Central memory CD4-positive, alpha-beta T cell (primary cell): ENCODE measurements at regions not wholly inside any gene's neighbourhood (a gene's known extent, or its start where the extent isn't known, plus 50 kb on each side); places are given as distances from the start of the nearest gene placed in this dataset.
"Not testable (repeated sequence)": the region's sequence is repeated elsewhere in the genome, so short reads cannot be mapped to it uniquely, and the experiment has no call there.

Experiments used
- DNase-seq: peaks from one replicate; pipeline ENCODE4 v3.0.0; 2022

DNA sequence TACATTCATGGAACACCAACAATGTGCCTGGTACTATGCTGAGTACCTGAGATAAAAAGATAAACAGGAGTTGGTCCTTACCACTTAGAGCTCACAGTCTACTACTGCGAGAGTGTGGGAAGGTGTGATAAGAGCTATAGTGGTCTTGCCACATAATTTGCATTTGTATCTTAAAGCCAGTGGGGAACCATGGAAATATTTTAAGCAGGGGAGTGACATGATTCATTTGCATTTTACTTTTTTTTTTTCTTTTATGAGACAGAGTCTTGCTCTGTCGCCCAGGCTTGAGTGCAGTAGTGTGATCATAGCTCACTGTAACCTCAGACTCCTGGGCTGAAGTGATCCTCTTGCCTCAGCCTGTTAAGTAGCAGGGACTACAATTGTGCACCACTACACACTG is 53.6 kb downstream of the SRGAP2 start:
- DNase-seq, result not testable (repeated sequence)

DNA sequence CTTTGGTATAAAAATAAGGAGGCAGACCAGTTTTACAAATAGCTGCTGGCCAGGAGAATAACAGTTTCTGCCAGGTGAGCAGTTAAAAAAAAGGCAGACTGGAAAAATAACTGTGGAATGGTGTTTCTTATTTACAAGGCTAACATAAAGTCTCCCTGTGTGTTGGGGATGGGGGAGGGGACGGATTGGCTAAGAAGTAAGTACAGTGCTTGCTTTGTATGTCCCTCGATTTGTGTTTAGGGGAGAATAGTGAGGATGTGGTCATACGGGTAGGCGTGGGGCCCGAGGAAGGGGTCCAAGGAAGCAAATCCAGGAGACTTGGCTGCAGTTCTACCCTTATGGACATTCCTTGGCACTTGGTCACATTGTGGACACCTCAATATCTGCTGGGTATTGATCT is 58.1 kb downstream of the SRGAP2 start:
- DNase-seq, result not testable (repeated sequence)

DNA sequence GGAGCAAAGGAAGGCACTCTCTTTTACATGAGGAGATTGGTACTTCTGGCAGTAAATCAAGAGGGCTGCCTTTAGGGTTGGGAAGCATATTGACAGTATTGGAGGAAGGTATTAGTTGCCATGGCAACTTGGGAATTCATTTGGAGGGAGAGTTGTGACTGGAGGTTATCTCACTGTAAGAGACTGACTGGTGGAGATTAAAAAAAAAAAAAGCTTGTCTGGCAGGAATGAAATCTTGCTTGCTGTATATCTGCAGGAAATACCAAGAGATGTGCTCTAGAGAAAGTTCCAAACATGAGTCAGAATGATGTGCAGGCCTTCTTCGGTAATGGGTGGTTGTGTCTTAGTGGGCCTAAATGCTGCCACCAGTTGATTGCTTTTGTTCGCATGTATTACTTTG is 59.1 kb downstream of the SRGAP2 start:
- not testable (repeated sequence) for DNase-seq

DNA sequence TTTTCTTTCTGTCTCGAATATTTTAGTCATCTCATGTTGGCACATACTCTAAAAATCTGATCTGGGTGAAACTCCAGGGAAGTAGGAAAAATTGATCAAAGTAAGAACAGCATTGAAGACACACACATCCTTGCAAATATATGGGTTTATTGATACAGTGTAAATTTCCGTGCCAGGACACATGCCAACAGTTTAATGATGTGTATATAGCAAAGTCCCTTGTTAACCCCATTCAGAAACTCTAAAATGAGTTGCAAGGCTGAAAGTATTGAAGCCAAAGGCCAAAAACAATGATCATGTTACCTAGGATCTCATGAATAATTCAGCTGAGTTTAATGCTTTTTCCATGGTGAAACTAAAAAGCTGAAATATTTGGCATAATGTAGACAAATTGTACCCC is 61.6 kb downstream of the SRGAP2 start:
- DNase-seq, result not testable (repeated sequence)

DNA sequence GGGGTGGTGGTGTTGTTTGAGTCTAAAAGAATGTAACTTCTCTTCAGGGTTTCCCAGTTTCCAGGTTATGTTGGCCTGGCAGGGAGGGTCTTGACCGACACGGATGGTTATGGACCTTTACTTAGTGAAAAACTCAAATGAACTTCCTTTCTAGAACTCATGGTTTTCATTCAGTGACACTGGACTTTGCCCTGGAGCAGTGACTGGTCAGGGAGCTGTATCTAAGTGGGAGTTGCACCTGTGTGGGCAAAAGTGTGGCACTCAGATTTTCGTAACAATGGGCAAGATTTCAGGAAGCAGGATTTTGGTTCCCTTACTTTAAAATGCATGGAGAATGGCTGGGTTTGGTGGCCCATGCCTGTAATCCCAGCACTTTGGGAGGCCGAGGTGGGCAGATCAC is 67.8 kb downstream of the SRGAP2 start:
- DNase-seq, result not testable (repeated sequence)

DNA sequence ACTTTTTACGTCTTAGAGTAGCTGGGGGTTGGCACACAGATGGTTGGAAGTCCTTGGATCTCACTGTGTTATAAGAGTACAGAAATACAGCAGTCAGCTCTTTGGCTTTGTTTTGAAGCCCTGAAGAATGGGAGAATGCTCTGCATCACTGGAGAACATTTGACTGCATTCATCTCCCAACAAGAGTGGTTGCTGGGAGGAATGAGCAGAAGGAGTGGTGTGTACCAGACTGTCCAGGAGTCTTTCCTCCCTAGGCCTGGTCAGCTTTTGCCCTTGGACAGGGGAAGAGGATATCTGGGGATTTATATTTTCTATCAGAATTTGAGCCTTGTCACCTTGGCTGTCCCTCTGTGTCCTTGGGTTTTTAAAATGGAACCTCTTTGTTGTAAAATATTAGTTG is 69.8 kb downstream of the SRGAP2 start:
- not testable (repeated sequence) for DNase-seq

DNA sequence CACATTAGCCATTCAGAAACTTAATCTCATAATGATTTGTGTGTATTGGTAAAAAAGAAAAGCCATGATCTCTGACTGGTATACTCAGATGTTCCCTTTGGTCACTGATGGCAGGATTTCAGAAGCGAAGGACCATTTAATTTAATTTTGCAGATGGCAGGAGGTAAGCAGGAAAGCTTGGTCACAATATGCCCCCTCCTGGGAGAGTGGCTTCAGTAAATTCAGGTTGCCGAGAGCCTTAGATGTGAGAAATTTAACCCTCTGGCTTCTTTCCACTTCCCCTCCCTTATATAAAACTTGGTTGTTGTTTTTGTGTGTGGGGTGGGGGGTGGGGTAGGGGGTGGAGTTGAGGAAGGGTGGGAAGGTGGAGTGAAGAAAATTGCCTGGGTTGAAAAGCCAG is 72.8 kb downstream of the SRGAP2 start:
- not testable (repeated sequence) for DNase-seq

DNA sequence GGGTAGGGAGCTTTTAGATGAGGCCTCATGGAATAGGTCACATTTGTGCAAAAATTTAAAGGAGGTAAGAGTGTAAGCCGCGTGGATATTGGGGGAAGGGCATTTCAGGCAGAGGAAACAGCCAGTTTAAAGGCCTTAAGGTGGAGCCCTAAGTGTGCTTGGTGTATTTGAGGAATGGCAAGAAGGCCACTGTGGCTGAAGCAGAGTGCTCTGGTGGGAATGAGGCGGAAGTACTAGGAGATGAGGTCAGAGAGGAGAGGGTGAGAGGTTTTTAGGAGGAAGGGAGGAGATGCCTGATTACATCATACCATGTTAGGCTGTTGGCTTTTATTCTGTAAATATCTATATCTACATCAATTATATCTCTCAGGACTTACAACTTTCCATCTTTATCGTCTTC is 75.3 kb downstream of the SRGAP2 start:
- DNase-seq, result not testable (repeated sequence)

DNA sequence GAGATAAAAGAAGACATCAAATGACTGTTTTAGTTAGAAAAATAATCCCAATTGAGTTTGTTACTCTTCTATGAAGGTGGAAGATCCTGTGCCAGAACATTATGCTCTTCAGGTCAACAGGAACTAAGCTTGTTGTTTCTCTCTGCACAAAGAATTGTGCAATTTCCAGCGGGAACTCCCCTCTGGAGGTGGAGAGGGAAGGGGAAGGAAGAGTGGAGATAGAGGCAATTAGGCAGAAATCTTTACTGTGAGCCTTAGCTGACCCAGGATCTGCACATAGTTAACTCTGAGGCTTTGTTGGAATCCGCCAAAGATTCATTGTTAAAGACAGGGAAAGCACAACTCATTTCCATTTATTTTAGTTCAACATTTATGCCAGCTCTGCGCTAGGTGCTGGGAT is 77.3 kb downstream of the SRGAP2 start:
- not testable (repeated sequence) for DNase-seq

DNA sequence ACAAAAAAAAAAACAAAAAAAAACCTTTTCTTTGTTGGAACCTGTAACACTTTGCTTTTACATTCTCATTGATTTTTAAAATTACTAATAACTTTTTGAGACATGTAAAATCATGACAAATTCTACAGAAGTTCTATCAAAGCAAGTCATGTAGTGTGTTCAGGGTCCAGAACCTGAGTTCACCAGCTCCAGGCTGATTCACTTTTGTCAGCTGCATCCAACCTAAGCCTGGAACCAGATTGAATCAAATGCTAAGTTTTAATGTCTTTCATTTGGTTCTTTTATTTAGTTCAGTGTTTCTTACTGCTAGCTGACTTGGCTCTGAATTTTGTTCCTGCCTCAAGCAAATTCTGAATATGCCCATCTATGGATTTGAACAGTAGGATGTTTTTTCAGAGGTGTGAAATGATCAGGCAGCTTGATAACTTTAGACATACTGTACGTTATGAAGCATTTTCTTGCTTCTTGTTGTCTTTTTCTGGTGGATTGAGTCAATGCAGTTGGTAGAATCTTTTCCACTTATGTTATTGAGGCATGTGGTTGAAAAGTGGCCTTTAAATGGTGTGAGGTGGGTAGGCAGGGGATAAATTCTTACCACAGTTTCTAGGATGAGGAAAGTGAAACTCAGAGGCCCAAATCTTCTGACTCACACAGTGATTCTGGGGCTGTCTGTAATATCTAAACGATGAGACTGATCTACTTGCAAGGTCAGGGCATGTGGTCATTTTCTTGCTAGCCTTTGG is 78.7 kb downstream of the SRGAP2 start:
- DNase-seq, result not testable (repeated sequence)

DNA sequence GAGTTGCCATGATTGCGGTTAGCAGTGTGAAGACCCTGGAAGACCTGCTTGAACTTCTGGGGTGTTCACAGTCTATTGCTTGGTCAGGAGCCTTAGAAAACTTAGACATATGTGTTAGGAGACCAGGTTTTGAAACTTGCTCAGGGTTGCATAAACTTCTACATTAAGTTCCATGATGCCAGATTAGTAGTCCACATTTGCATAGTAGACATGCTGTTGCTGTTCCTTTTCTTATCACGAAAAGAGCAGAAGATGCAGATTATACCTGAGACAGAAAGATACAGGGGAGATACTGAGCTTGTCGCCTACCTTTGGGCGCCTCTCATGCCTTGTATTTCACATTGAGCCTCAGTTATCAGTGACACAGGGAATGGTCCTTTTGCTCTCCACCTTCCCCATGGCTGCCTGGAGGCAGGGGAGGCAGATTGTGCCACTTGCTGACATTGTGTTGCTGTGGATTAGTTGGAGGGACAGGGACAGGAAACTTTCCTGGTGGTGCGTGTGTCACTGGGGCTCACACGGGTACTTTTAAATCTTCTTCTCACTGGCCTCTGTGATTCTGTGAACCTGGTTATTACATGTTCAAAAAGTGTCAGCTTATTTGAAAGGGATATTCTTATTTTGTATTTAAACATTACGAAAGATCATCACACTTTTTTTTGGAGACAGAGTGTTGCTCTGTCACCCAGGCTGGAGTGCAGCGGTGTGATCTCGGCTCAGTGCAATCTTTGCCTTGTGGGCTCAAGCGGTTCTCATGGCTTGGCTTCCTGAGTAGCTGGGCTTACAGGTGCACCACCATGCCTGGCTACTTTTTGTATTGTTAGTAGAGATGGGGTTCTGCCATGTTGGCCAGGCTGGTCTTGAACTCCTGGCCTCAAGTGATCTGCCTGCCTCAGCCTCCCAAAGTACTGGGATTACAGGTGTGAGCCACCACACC is 82.0 kb downstream of the SRGAP2 start:
- not testable (repeated sequence) for DNase-seq

DNA sequence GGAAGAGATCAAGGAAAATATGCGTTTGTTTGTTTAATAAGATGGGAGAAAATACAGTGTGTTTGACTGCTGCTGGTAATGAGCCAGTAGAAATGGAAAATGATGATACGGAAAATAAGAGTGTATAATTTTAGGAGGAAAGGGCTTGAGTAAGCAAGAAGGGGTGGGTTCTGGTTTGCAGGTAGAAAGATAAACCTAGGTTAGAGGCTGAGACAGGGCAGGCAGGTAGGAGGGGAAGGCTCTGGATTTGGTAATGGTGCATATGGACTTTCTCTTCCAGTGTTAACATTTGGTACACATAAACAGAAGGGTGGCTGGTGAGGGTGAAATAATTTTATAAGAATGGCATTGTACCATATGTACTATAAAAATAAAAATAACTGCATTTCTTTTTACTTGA is 84.4 kb downstream of the SRGAP2 start:
- DNase-seq, result not testable (repeated sequence)

DNA sequence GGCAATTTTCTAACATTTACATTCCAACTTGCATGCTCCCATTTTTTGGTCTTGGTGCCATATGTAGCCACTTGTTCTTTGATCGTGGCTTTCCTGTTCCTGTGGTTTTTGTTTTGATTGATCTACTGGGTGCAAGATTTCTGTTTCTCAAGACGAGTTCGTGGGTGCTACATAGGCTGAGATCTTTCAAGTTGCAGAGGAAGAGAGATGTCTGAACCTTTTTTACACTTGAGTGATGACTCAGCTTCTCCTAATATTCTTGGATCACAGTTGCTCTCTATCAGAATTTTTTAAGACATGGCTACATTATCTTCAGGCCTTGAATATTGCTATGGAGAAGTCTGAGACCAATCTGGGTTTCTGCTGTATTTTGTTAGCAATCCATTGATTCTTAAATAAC is 85.1 kb downstream of the SRGAP2 start:
- not testable (repeated sequence) for DNase-seq

DNA sequence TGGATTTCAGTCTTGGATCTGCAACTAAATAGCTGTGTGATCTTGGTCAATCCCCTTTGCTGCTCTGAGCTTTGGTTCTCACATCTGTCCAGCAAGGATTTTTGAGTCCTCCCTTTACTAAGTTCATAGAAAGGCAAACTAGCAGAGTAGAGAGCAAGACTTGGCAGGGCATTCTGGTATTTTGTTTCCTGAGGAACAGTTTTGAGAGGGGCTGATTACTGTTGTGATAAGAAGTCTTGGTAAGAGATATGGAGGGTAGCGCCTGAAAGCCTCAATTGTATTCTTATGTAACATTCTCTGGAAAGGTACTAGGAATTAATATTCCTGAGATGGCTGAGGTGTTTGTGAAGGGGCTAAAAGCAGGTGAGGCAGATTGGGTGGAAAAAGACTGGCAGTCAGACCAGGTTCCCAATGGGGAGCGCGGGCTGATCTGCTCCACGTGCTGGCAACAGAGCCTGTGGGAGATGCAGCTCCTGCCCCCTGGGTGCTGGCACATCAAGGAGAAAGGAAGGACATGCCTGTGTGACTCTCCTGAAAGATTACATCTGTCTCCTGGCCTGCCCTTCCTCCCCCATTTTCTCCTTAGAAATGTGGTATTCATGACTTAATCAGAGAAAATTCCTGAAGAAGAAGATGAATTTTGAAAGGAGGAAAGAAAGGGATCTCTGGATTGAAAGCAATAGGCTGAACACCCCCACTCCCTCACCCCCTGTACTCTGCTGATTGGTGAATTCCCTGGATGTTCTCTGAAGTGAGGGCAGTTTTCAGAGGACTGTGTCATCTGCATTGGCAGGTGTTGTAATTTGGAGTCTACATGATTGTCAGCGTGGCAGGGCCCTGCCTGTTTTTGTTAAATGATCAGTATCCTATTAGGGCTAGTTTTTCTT is 94.0 kb downstream of the SRGAP2 start:
- not testable (repeated sequence) for DNase-seq

DNA sequence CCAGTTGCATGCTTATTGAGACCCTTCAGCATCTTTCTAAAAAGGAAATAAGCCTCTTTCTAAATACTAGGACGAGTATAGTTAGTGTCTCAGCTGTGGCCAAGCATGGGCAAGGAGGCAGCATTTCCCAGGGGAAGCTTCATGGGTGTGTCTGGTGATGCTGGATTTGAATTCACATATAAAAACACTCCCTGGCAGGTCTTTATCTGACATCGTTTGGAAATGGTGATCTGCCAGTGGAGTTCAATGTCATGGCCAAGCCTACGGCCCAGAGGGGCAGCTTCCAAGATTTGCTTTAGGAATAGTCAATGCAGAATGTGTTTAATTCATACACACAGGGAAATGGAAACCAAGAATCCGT is 94.7 kb downstream of the SRGAP2 start:
- DNase-seq, result not testable (repeated sequence)

DNA sequence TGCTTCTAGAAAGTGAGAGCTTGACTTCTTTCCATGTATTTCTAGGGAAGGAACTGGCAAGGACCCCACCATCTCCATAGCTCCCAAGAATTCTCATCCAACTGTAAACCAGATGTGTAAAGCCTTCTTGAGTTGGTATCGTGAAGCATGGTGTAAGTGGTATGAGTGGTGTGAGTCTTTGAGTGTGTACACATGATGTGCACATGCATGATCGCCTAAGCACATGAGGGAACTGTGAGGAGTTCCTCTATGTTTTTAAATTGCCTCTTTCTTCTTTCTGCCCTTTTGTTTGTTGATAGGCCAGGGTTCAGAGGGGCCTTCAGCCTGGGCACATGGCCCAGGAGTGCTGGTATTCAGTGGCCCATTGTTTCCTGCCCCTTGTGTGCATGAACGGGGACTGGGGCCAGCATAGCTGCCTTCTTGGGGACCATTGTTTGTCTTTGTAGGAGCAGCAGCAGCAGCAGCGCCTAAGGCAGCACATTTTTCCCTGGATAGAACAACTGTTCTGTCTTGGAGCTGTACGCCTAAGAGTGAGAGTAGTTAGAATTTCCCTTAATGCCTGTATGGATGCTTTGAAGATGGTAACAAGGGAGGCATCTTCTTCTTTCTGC is 95.9 kb downstream of the SRGAP2 start:
- DNase-seq, result not testable (repeated sequence)

DNA sequence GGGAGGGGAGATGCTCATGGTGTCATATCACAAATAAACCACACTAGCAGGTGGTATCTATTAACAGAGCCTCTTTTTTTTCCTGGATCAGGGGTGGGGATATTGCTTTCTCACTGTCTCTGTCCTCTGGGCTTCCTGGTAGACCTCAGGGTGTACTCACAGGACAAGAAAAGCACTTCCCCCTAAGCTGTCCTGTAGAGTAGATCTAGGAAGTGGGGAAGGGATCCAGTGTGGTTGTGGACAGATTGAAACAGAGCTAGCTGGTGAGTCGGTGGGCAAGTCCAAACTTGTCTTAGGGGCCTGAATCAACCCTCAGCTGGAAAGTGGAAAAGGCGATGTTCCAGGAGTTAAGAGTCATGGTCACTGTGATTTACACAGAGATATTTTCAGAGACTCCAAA is 96.6 kb downstream of the SRGAP2 start:
- not testable (repeated sequence) for DNase-seq

DNA sequence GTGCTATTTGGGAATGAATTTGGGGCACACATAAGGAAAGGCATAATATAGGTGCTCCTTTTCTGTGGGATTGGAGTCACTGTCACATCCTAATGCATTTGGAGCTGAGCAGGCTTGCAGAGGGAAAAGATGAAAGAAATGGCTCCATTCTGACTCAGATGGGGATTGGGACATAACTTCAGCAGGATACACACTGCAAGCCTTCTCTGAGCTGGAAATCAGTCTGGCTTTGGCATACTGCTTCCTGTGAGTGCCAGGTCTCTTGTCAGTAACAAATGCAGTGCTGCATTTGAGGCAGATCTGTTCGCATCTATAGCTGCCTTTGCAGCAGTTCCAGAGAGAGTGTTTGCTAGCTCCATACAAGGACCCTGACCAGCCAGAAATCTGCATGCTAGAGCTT is 98.7 kb downstream of the SRGAP2 start:
- DNase-seq, result not testable (repeated sequence)

DNA sequence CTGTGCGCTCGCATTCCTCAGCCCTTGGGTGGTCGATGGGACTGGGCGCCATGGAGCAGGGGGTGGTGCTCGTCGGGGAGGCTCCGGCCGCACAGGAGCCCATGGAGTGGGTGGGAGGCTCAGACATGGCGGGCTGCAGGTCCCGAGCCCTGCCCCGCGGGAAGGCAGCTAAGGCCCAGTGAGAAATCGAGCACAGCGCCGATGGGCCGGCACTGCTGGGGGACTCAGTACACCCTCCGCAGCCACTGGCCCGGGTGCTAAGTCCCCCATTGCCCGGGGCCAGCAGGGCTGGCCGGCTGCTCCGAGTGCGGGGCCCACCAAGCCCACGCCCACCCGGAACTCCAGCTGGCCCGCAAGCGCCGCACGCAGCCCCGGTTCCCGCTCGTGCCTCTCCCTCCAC is 104.1 kb downstream of the SRGAP2 start:
- not testable (repeated sequence) for DNase-seq

DNA sequence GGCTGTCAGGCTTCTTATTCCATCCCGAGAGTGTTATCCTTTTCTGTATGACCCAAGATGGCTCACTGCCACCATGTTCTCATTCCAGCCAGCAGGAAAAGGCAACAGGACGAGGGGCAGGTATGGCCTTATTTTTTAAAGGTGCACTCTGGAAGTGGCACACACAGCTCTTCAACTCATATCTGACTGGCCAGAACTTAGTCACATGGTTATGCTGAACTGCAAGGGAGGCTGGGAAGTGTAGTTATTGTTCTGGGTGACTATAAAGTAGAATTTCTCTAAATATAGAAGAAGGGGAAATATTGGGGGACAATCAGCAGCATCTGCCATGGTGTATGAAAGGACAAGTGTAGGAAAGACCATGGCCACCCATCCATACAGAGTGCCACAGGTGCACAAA is 107.6 kb downstream of the SRGAP2 start:
- not testable (repeated sequence) for DNase-seq

DNA sequence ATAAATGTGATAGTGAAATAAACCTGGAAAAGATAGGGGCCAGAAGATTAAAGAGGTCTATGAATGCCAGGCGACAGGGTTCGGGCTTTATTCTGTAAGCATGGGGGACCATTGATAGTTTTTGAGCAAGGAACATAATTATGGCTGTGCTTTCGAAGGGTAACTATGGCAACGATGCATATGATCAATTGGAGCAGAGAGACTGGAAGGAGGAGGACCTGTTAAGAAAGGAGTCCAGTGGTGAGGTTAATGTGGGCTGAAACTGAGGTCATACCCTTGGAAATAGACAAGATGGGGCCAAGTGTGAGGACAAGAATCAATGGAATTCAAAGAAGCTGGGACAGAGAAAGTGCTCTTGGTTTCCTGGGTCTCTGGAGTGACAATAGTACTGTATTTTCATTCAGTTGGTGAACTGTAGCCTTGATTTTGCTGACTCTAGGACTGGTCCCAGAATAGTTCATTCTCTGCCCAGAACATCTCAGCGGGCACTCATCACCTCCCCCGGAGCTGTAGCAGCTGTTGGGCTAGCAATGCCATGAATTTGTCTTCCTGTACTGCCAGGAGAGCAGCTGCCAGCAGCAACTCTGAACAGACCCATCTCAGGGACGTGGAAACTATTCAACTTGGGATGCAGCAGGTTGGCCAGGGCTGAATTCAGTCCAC is 108.4 kb downstream of the SRGAP2 start:
- not testable (repeated sequence) for DNase-seq

DNA sequence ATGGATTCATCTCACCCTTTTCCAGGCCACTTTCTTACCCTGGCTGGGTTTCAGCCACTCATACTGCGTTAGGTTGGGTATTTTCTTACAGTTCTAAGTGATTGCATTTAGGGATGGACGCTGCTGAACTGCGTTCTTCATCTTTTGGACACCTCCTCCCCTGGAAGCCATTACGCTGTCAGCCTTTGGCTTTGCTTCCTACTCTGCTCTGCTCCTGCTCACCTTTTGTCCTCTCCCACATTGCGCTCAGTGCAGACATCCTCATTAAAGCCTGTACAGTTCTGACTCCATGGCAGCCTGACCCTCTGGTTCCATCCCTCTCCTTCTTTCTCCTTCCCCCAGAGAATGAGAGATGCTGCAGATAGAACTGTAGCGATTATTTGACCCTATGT is 108.9 kb downstream of the SRGAP2 start:
- not testable (repeated sequence) for DNase-seq
